ENCODE measurements at regions not wholly inside any gene's neighbourhood (a gene's known extent, or its start where the extent isn't known, plus 50 kb on each side); places are given as distances from the start of the nearest gene placed in this dataset.
A peak's percentile ranks its signal among the peaks of the same experiment; 100 is the strongest.
"Not testable (repeated sequence)": the region's sequence is repeated elsewhere in the genome, so short reads cannot be mapped to it uniquely, and the experiment has no call there.

DNA sequence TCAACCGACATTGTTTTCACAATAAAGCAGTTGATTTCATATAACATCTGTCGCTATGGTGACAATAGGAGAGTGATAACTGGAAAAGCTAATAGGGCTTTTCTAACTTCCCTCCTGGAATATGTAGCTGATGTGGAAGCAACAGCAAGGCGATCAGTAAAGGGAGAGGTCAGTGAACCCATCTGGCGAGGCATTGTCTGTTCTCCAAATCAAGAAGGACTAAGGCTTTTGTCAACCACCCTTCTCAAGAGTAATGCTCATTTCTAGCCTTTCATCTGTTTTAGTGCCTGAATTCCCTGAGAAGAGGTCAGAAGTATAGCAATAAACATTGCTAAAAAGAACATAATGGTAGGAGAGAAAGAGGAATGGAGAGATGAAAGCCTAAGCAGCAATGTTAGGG lies 201.3 kb downstream of the AKAP7 start:
- no peak for DNase-seq

- DNase-seq: not testable (repeated sequence)
Observed at GRCh38 chr6:131346896-131347295, 211.6 kb downstream of the AKAP7 start.

GRCh38 chr6:131348572-131348971 lies 213.3 kb downstream of the AKAP7 start:
- DNase-seq: no peak

GRCh38 chr6:131349199-131349598 lies 213.9 kb downstream of the AKAP7 start:
- no peak for DNase-seq

DNA sequence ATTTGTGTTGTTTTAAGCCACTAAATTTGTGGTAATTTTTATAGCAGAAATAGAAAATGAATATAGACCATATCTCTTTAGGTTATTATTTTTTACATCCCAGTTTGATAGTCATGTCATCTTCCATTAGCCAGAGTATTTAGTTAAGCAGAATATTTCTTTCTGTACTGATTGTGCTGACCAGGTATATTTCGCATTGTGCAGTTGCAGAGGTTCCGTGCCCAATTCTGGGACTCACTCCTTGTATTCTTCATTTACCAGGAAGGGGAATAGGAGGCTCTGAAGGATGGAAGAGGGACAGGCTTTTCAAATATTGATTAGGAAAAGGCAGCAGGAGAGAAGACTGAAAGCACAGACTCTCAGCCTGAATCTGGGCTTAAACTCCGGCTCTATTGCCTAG lies 217.8 kb downstream of the AKAP7 start:
- DNase-seq: no peak

DNA sequence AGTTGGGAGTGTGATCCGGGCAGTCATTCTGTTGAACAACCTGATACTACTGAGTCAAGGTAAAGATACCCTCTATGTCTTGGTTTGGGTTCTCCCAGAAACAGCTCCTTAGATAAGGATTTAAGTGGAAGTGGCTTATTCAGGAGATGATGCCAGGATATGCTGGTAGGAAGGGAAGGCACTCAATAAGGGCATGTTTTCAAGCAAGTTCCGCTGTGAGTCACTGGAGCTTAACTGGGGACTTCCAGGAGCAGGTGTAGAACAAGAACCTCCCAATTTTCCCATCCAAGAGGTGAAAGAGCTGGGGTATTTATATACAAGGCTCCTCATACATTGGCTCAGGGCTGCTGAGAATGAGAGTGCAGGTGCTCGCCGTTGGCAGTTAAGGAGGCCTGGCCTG lies 218.6 kb downstream of the AKAP7 start:
- DNase-seq: no peak

DNA sequence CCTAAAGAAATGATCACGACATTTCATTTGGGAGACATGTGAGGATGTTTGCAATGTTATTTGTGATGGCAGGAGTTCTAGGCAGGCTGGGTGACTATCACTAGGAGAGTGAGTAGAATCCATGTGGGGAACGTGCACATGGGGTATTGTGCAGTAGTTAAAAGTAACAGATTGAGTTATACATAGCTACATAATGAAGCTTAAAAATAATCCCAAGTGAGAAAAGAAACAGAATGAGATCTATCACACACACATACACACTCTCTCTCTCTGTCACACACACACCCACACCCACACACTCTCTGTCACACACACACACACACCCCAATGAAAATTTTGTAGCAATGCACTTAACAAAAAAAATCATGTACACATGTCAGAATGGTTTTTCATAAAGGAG lies 218.7 kb upstream of the ARG1 start:
- no peak for DNase-seq

DNA sequence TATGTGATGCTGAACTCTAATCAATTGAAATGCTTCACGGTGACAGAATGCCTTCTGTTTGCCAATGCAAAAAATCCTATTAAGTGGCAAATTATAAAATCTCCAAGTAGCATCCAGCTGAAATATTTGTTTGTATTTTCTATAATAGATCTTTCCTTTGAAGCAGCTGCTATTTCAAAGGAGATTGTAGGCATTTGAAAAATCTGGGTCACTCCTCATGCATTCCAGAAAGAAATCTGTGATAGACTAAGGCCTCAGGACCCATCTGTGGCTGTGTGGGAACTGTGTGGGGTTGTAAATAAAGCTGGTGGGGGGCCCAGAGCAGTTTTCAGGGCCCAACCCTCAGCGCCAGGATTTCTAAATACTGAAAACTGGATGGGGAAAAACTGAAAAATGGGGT lies 216.9 kb upstream of the ARG1 start:
- DNase-seq: no peak

DNA sequence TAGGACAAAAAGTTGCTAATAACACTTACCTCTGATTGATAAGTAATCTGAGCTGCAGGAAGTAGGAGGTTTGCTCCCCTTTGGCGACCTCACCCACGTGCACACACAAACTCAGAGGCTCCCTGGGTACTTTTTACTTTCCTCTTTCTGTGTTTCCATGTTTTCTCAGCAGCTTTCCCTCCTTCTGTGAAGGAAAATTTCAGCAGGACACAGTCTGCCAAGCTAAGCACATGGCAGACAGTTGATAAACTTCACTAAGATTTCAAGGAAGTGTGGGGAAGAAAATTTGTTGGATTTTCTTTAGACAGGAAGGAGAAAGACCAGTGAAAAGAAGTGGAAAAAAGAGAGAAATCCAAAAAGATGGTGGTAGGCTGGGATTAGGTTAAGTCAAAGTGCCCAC lies 215.5 kb upstream of the ARG1 start:
- no peak for DNase-seq

DNA sequence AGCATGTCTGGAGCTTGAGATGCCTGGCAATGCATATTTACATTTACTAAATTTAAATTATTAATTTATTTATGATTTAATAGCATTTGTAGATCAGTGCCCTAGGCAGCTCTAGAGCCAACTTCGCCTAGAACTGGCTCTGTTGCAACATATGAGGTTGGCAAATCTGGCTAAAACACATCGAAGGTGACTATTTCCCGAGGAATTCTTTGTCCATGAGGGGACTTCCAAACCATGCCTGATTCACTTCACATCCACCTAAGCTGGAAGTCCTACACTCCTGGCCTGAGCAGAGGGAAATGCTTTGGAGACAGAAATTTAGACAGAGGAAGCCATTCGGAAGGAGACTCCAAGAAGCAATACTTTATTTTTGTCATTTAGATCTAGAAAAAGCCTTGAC lies 211.0 kb upstream of the ARG1 start:
- no peak for DNase-seq

- DNase-seq: no peak
Observed at GRCh38 chr6:131362696-131363095, 210.3 kb upstream of the ARG1 start.

GRCh38 chr6:131363947-131364834 lies 208.8 kb upstream of the ARG1 start:
- no peak for DNase-seq

DNA sequence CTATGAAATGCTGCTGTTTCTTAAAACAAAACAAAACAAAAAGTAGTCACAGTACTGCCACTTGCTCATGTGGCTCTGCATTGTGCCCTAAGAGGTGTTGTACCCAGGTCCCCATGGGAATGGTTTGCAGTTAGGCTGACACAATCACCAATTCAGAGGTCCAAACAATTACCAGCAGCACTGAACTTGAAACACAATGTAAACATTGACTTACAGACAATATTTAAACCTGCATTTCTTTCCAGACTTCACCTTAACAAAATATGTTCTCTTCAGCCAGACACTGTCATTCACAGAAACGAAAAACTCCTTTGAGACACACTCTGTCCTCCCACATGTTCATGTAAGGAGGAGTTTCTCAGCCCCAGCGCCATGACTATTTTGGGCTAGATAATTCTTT lies 206.8 kb upstream of the ARG1 start:
- DNase-seq: no peak

- no peak for DNase-seq
Observed at GRCh38 chr6:131367206-131367873, 205.7 kb upstream of the ARG1 start.

GRCh38 chr6:131368198-131368911 lies 204.7 kb upstream of the ARG1 start:
- peak; percentile 59 for DNase-seq

- DNase-seq: no peak
Observed at GRCh38 chr6:131372535-131372934, 200.5 kb upstream of the ARG1 start.

DNA sequence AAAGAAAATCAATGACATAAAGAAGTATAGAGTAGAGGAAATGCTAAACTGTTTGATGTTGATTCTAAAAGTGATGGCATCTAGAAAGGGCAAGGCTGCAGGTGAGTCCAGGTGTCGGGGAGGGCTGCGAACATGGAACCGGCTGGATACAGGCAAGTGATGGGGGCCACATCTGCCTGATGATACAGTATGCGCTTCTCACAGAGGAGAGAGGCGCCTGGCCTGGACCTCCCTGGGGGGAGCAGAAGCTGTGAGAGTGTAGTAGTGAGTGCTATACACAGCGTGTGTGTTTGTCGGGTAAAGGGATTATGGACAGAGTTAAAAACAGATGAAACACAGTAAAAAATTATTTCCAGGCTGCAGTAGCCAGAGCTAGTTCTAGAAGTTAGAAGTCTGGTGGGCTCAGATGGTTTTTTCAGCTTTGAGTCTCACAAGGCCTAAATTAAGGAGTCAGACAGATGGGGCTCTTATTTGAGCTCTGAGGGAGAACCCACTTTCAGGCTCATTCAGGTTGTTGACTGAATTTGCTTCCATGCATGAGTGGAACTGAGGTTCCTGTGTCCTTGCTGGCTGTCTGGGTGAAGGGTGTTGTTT lies 195.8 kb upstream of the ARG1 start:
- DNase-seq: no peak

DNA sequence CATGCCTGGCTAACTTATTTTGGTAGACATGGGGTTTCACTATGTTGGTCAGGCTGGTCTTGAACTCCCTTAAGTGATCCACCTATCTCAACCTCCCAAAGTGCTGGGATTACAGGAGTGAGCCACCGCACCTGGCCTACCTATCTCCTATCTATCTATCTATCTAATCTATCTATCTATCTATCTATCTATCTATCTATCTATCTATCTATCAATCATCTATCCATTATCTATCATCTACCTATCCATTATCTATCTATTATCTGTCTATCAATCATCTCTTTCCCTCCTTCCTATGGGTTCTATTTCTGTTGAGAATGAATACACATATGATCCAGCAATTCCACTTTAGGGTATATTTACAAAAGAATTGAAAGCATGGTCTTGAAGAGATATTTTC lies 194.2 kb upstream of the ARG1 start:
- DNase-seq: no peak

GRCh38 chr6:131379948-131380347 lies 193.1 kb upstream of the ARG1 start:
- DNase-seq: no peak

DNA sequence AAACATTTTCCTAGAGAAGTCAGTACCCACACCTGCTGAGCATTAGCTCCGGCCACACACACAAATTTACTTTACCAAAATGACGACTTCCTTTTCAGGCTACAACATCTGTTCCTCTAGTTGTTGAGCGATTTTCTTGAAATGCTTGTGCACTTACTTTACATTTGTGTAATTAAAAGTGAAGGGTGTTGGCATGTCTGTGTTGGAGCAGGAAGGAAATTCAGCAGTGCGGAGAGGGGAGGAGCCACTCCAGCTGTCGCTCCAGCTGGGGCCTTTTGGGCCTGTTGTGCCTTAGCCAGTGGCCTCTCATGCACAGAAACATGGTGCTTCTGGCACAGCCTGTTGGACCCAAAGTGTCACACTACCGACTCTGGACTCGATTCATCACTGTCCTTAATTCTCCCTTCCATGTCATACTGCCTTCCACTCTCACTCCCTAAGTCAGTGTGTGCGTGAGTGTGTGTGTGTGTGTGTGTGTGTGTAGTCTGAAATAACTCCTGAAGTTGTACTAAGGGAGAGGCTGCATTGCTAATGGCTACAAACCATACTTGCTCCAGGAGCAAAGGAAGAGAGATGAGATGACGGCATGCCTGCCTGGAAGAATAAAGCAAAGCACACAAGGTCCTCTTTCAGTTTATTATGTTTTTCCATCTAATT lies 191.8 kb upstream of the ARG1 start:
- DNase-seq: peak; percentile 21

GRCh38 chr6:131381709-131382093 lies 191.3 kb upstream of the ARG1 start:
- no peak for DNase-seq

GRCh38 chr6:131382631-131383030 lies 190.4 kb upstream of the ARG1 start:
- DNase-seq: no peak
